WERI-Rb-1 (cell line): ENCODE measurements at regions not wholly inside any gene's neighbourhood (a gene's known extent, or its start where the extent isn't known, plus 50 kb on each side); places are given as distances from the start of the nearest gene placed in this dataset.
A peak's percentile ranks its signal among the peaks of the same experiment; 100 is the strongest.

Source experiments
- DNase-seq: peaks from one replicate; pipeline ENCODE4 v3.0.0-alpha.2; 2020
- H3K27ac ChIP-seq: fragments of 250-450 bp; sonication (Bioruptor Pico); 2 replicates; pipeline ENCODE4 v1.5.1; 2020; ENCODE audit warnings: mild to moderate bottlenecking, moderate library complexity
- H3K27me3 ChIP-seq: fragments of 250-450 bp; sonication (Bioruptor Pico); 2 replicates; pipeline ENCODE4 v1.5.1; 2021; ENCODE audit warnings: mild to moderate bottlenecking, low read depth, moderate library complexity; ENCODE audit not compliant: insufficient read depth, severe bottlenecking
- H3K36me3 ChIP-seq: fragments of 250-450 bp; sonication (Bioruptor Pico); 2 replicates; pipeline ENCODE4 v1.5.1; 2020; ENCODE audit warnings: mild to moderate bottlenecking, moderate library complexity
- H3K4me3 ChIP-seq: 2 replicates; pipeline ENCODE4 v1.5.1; 2011; ENCODE audit warnings: low read depth, mild to moderate bottlenecking, control low read depth, low read length
- H3K9me3 ChIP-seq: fragments of 250-450 bp; sonication (Bioruptor Pico); 2 replicates; pipeline ENCODE4 v1.5.1; 2021; ENCODE audit warnings: mild to moderate bottlenecking, moderate library complexity; ENCODE audit not compliant: severe bottlenecking
- TF ChIP-seq, protein P1 (sequence below): IDR thresholded peaks from 2 replicates; pipeline ENCODE4 v1.5.1; 2011; ENCODE audit warnings: low read depth, mild to moderate bottlenecking, control low read depth, inconsistent platforms, low read length

DNA sequence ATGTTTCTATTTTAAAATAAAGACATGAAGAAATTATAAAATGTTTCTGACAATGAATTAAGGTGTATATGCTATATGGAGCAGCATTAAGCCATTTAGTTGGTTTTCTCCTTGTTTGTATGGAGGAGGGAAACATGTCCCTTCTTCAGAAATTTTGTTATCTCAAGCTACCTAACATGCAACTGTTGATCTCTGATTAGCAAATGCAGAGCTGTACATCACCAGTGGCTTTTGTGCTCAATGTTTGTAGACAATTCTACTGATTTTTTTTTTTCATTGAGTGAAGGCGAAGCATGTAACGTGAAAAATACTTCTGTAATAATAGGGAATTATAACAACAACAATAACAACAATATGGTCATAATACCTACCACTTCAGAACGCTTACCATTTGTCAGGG is 463.7 kb downstream of the PLPP3 start:
- Histone ChIP-seq H3K9me3 (peaks cover 2% of the 10 kb centered on the region), H3K27ac (no peak overlapping the region), H3K27me3 (no peaks in the 10 kb centered on the region), H3K36me3 (no peaks in the 10 kb centered on the region), H3K4me3 (no peak overlapping the region)
- DNase-seq = no peak
- TF ChIP-seq, protein P1, sequence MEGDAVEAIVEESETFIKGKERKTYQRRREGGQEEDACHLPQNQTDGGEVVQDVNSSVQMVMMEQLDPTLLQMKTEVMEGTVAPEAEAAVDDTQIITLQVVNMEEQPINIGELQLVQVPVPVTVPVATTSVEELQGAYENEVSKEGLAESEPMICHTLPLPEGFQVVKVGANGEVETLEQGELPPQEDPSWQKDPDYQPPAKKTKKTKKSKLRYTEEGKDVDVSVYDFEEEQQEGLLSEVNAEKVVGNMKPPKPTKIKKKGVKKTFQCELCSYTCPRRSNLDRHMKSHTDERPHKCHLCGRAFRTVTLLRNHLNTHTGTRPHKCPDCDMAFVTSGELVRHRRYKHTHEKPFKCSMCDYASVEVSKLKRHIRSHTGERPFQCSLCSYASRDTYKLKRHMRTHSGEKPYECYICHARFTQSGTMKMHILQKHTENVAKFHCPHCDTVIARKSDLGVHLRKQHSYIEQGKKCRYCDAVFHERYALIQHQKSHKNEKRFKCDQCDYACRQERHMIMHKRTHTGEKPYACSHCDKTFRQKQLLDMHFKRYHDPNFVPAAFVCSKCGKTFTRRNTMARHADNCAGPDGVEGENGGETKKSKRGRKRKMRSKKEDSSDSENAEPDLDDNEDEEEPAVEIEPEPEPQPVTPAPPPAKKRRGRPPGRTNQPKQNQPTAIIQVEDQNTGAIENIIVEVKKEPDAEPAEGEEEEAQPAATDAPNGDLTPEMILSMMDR = no peak

DNA sequence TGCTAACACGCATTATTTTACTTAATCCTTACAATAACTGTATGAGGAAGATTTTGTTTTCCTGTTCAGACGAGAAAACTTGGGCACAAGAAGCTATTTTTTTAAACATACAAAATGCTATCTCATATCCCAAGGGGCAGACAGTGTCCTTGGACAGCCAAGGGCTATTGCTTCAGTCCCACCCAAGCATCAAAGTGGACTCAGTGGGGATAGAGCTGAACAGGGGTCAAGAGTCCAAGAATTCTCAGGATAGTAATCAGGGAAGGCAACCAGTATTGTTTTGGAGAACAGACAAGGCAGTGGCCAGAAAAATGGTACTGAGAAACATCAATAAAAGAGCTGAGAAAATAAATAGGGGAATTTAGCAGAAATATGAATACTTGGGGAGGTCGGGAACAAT is 465.7 kb downstream of the PLPP3 start:
- Histone ChIP-seq H3K36me3 (no peaks in the 10 kb centered on the region), H3K27ac (no peak overlapping the region), H3K4me3 (no peak overlapping the region), H3K9me3 (peaks cover 2% of the 10 kb centered on the region), H3K27me3 (no peaks in the 10 kb centered on the region)
- DNase-seq = no peak
- TF ChIP-seq, protein P1 = no peak

DNA sequence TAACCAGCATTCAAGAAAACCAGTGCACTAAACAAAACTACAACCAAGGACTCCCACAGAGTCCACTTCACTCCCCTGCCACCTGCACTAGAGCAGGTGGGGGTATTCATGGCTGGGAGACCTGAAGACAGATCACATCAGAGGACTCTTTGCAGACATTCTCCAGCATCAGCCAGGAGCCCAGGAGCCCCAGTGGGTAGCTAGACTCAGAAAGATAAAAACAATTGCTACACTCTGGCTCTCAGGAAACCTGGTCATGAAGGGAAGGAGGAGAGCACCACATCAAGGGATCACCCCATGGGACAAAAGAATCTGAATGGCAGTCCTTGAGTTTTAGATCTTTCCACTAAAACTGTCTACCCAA is 472.1 kb downstream of the PLPP3 start:
- H3K4me3 ChIP-seq = no peak overlapping the region
- no peak for DNase-seq
- no peak overlapping the region for H3K27ac ChIP-seq
- H3K27me3 ChIP-seq = no peaks in the 10 kb centered on the region
- TF ChIP-seq, protein P1 = no peak
- no peaks in the 10 kb centered on the region for H3K36me3 ChIP-seq
- peaks cover 6% of the 10 kb centered on the region for H3K9me3 ChIP-seq

DNA sequence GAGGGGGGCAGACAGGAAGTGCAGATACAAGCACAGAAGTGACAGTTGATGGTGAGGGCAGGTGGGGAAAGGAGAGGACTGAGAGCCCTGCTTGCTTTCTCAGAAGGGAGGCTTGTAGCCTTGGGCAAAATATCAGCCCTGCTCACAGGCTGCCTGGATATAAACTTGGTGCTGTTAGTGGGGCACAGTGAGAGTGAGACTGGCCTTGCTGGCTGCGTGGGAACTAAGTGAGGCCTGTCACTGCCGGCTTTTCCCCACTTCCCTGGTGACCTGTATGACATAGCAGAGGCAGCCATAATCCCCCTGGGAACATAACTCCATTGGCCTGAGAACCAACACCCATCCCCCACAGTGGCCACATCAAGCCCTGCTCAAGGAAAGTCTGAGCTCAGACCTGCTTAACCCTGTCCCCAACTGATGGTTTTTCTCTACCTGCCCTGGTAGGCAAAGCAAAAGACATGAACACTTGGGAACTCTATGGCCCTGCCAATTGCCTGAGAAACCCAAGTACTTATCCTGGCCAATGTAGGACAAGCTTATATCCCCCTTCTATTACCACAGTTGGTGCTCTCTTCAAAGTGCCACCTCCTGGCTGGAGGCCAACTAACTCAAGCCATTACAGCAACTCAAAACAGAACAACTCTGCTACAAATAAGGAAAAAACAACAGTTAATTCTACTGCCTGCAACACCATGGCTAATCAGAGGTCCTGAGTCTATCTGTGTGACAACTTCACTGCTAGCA is 472.7 kb downstream of the PLPP3 start:
- no peaks in the 10 kb centered on the region for H3K36me3 ChIP-seq
- H3K4me3 ChIP-seq = no peak overlapping the region
- TF ChIP-seq, protein P1 = no peak
- H3K27me3 ChIP-seq = no peaks in the 10 kb centered on the region
- DNase-seq = peak; percentile 17
- no peak overlapping the region for H3K27ac ChIP-seq
- peaks cover 3% of the 10 kb centered on the region for H3K9me3 ChIP-seq

GRCh38 chr1:56105397-56105796 is 474.0 kb downstream of the PLPP3 start:
- no peak overlapping the region for H3K27ac ChIP-seq
- H3K4me3 ChIP-seq = no peak overlapping the region
- no peak for DNase-seq
- TF ChIP-seq, protein P1 = no peak
- H3K9me3 ChIP-seq = peaks cover 3% of the 10 kb centered on the region
- H3K36me3 ChIP-seq = no peaks in the 10 kb centered on the region
- H3K27me3 ChIP-seq = no peaks in the 10 kb centered on the region

GRCh38 chr1:56099766-56100265 is 479.5 kb downstream of the PLPP3 start:
- DNase-seq = no peak
- H3K4me3 ChIP-seq = no peak overlapping the region

More at GRCh38 chr1:56099766-56100265, 479.5 kb downstream of the PLPP3 start:
- no peaks in the 10 kb centered on the region for H3K27me3 ChIP-seq
- H3K9me3 ChIP-seq = peaks cover 3% of the 10 kb centered on the region
- no peaks in the 10 kb centered on the region for H3K36me3 ChIP-seq
- TF ChIP-seq, protein P1 = no peak
- no peak overlapping the region for H3K27ac ChIP-seq
